DND-41 (cell line): ENCODE measurements at regions not wholly inside any gene's neighbourhood (a gene's known extent, or its start where the extent isn't known, plus 50 kb on each side); places are given as distances from the start of the nearest gene placed in this dataset.

ENCODE experiments used
- EZH2 ChIP-seq: IDR thresholded peaks from 3 replicates; pipeline ENCODE4 v1.6.1; 2012; ENCODE audit warnings: borderline replicate concordance, low read depth, mild to moderate bottlenecking, moderate library complexity, low read length, inconsistent platforms; ENCODE audit not compliant: severe bottlenecking
- TF ChIP-seq, protein P1 (sequence below): IDR thresholded peaks from 2 replicates; pipeline ENCODE4 v1.5.1; 2012; ENCODE audit warnings: borderline replicate concordance, low read length, moderate library complexity, mild to moderate bottlenecking; ENCODE audit not compliant: poor library complexity, severe bottlenecking; ENCODE audit errors: extremely low read depth

DNA sequence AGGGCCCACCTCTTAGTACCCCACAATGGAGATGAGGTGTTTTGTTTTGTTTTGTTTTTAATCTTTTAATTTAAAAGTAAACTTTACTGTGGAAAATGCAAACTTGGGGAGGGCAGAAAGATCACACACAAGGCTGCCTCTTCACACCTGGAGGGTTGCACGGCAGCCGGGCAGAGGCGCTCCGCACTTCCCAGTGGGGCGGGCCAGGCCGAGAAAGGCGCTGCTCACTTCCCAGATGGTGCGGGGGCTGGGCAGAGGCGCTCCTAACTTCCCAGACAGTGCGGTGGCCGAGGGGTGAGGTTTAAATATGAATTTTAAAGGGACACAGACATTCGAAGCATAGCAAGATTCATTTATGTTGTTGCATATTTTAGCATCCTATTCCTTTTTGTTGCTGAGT, 235.9 kb upstream of the MTPN start:
- TF ChIP-seq, protein P1, sequence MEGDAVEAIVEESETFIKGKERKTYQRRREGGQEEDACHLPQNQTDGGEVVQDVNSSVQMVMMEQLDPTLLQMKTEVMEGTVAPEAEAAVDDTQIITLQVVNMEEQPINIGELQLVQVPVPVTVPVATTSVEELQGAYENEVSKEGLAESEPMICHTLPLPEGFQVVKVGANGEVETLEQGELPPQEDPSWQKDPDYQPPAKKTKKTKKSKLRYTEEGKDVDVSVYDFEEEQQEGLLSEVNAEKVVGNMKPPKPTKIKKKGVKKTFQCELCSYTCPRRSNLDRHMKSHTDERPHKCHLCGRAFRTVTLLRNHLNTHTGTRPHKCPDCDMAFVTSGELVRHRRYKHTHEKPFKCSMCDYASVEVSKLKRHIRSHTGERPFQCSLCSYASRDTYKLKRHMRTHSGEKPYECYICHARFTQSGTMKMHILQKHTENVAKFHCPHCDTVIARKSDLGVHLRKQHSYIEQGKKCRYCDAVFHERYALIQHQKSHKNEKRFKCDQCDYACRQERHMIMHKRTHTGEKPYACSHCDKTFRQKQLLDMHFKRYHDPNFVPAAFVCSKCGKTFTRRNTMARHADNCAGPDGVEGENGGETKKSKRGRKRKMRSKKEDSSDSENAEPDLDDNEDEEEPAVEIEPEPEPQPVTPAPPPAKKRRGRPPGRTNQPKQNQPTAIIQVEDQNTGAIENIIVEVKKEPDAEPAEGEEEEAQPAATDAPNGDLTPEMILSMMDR = no peak
- TF ChIP-seq EZH2 = no peak
